Cardiac fibroblast (primary cell): ENCODE measurements at regions not wholly inside any gene's neighbourhood (a gene's known extent, or its start where the extent isn't known, plus 50 kb on each side); places are given as distances from the start of the nearest gene placed in this dataset.

ENCODE experiments used
- DNase-seq, 2 donors: peaks; one replicate each; pipeline versions ENCODE4 v3.0.0 to v3.0.0-alpha.2; 2010; ENCODE audit warnings: low read depth in 2 of 2
- H3K4me3 ChIP-seq, 2 donors: replicated peaks in 1 of 2; 1 replicate in 1 of 2; 2 replicates in 1 of 2; pipeline ENCODE4 v1.5.1; 2011; ENCODE audit warnings: low read depth in 2 of 2, low read length in 2 of 2, mild to moderate bottlenecking in 2 of 2, moderate library complexity in 1 of 2
- CTCF ChIP-seq: IDR thresholded peaks from one replicate; pipeline ENCODE4 v1.5.1; 2011; ENCODE audit warnings: low read depth, mild to moderate bottlenecking, low read length, inconsistent platforms

GRCh38 chr13:64871742-64872141 is 2358.4 kb downstream of the PCDH9 start:
- DNase-seq = peak; percentile 1 to 31
- no peak overlapping the region for H3K4me3 ChIP-seq
- no peak for TF ChIP-seq CTCF

- DNase-seq = no peak
- no peak overlapping the region for H3K4me3 ChIP-seq
- no peak for TF ChIP-seq CTCF
These were observed 2360.6 kb downstream of the PCDH9 start for GRCh38 chr13:64869539-64869938.

- no peak for DNase-seq
- H3K4me3 ChIP-seq = no peak overlapping the region
- no peak for TF ChIP-seq CTCF
These were observed 2362.3 kb downstream of the PCDH9 start for GRCh38 chr13:64867856-64868255.

- H3K4me3 ChIP-seq = no peak overlapping the region
- no peak for TF ChIP-seq CTCF
- no peak for DNase-seq
These were observed 2363.8 kb downstream of the PCDH9 start for GRCh38 chr13:64866331-64866730.

- DNase-seq = peak; percentile 20 to 28
- no peak overlapping the region for H3K4me3 ChIP-seq
- TF ChIP-seq CTCF = no peak
These were observed 2374.6 kb downstream of the PCDH9 start for GRCh38 chr13:64855506-64855905.

GRCh38 chr13:64850017-64850416 is 2380.1 kb downstream of the PCDH9 start:
- TF ChIP-seq CTCF = no peak
- DNase-seq = no peak
- H3K4me3 ChIP-seq = no peak overlapping the region

GRCh38 chr13:64849196-64849595 is 2380.9 kb downstream of the PCDH9 start:
- DNase-seq = no peak
- no peak overlapping the region for H3K4me3 ChIP-seq
- no peak for TF ChIP-seq CTCF
